ENCODE measurements at regions not wholly inside any gene's neighbourhood (a gene's known extent, or its start where the extent isn't known, plus 50 kb on each side); places are given as distances from the start of the nearest gene placed in this dataset.

DNA sequence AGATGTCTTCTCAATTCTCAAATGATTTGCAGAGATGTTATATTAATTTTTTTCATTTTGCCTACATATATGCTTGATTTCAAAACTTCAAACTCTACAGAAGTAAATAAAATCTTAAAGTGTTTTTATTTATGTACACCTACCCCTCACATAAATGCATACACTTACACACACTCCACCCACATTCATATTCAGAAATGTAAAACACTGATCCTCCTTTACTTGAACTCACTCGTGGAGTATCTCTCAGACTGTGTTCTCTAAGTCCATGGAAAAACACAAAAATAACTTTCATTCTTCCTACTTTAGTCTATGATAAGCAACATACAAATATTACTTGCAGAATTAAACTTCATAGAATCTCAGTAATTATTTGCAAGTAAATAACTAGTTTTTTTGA, 209.1 kb upstream of the RBMS1 start:
- no peak for DNase-seq
- intact Hi-C loops (cut with DNase I): no loop called here

DNA sequence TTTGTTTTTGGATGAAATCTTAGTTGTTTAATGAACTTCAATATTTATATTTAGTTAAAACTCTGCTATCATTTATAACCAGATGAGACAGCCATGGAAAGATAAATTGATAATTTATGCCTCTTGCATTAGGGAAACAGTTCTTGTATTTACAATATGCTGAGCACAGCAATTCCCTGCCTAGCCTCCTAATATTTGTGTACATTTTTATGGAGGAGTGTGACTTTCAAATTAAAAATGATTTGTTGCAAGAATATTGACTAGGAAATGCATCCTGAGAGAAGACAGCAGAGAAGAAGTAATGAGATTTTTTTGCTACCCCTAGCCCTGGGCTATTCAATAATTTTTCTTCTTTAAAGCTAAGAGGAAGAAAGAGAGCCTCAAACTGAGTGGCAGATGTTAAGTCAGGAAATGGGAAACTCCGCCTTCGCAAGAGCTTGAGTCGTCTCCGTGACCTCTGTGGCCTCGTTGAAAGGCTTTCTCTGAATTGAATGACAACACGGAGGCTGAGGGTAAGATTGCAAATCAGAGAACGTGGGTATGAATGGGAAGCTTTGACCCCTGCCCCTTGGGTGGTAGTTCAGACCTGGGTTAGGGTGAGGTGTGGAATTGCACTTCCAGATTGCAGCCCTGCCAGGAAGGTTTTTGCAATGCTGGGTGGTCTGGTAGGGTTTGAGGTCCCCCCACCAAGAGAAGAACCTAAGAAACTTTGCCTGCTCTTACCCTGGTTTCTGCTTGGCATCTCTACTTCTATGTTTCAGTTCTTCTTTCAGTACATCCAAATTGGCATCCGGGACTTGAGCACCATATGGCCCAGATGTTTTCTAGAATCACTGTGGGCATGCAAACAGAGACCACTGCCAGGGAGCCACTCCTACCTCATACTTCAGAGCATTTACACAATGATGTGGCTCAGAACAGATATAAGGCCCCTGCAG, 210.3 kb upstream of the RBMS1 start:
- intact Hi-C loops (cut with DNase I): no loop called here
- DNase-seq: peak in 3 of 42 donors; percentile 1 to 7 (median 3)

DNA sequence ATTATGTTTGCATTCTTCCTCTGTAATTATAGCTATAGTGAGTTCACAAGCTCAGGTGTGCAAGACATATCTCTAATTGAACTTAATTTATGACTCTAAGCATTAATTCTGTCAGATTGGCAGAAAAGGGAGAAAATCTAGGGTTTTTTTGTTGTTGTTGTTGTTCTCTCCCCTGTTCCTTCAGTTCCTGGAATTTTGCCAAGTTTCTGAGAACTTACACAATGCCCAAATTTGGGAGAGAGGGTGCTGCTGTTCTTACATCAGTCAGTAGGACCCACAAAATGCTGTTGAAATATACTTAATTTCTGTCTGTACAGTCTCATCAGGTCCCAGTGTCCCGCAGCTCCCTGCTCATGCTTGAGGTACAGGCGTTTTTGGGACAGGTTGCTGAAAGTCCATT, 221.8 kb upstream of the RBMS1 start:
- DNase-seq: no peak
- intact Hi-C loops (cut with DNase I): no loop called here

DNA sequence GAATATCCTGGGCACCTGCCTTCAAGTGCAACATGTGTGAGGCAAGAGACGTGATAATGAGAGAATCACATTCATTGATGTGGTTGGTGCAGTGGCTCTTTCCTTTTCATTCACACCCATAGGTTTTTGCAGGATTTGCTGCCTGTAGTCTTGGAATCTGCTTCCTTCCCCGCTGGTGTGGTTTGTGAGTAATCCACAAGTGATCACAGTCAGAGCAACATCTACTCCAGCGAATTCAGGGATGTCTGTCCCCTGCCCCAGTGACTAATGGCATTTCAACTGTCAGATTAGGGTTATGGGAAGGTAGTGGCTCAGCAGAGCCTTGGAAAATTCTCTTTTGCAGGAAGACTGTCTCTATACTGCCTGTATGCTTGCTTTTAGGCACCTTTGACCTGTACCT, 225.5 kb upstream of the RBMS1 start:
- no peak for DNase-seq
- intact Hi-C loops (cut with DNase I): no loop called here

DNA sequence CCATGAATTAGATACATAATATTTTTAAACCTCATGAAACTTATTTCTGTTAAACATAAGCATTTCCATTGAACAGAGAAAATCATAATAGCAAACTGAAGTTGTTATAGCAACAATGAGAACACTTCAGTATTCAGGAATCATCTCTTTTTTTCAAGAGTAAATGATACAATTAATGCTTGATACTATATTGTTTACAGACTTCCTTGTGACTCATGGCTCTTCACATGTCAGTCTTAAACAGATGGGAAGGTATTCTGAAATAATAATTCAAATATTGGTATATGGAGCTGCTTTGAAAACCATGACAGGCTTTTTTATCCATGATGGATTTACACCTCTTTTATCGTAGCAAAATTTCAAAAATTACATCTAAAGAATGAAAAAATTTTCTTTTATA, 226.5 kb upstream of the RBMS1 start:
- intact Hi-C loops (cut with DNase I): no loop called here

DNA sequence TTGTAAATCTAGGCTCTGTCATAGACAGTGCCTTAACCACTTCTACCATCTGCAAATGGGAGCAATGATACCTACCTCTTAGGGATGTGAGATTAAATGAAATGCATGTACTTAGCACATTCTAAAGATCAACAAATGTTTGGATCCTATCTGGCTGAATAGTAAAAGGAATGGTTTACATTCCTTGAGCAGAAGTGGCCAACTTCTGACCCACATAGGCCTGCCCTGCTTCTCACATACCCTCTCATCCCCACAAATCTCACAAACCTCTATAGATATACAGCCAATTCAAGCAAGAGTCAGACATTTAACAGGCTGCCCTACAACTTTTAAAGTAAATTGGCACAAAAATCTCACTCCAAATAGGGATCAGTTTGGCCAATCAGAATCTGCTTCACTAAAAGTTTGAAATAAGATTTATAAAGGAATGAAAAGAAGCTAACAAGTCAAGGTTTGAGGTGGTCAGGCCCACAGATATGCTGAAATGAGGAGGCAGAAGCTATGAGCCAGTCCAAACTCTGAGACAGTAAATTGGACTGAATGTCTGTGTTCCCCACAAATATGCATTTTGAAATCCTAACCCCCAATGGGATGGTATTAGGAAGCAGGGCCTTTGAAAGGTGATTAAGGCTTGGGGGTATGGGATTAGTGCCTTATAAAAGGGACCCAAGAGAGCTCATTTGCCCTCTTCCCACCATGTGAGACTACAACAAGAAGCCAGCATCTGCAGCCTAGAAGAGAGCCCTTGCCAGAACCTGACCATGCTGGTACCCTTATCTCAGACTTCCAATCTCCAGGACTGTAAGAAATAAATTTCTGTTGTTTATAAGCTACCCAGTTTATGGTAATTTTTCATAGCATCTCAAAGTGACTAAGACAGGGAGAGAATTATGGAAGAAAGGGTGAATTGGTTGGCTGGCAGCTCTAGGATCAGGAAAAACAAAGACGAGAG, 227.8 kb upstream of the RBMS1 start:
- no peak for DNase-seq
- intact Hi-C loops (cut with DNase I): no loop called here

More for the DNA sequence above, 226.5 kb upstream of the RBMS1 start:
- no peak for DNase-seq

DNA sequence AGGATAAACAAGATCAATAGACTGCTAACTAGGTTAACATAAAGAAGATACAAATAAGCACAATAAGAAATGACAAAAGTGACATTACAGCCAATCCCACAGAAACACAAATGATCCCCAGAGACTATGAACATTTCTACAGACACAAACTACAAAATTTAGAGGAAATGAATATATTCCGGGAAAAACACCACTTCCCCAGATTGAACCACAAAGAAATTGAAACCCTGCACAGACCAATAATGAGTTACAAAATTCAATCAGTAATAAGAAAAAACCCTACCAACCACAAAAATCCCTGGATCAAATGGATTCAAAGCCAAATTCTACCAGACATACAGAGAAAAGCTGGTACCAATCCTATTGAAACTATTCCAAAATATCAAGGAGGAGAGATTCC, 232.4 kb upstream of the RBMS1 start:
- intact Hi-C loops (cut with DNase I): no loop called here
- DNase-seq: no peak

DNA sequence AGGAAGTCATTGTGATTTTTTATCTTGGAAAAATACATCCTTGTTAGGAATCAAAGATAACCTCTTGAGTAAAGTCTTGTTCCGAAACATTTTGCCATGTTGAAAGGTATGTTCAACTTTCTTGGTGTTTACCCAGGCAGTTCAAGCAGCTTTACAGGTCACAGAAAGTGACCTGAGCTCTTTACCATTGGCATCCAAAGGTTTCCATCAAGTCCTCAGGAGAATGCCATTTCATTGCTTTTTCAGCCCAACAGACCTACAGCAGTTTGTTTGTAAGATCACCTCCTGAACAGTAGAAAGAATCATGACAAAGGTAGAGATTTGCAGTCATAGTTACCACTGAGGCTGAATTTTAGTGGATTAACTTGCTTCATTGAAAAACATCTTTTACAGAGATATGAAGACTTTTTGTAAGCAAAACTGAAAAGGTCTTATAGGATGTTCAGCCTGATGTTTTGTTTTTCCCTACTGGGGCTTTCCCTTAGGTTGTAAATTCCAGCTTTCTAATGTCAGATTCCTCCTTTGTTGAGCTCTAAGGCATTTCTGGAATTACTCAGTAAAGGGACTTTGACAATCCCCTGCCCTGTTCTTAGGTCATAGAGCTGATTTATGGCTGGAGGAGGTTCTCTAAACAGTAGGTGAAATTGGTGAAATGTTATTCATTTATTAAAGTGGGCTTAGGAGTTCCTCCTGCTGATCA, 236.8 kb upstream of the RBMS1 start:
- intact Hi-C loops (cut with DNase I): no loop called here

DNA sequence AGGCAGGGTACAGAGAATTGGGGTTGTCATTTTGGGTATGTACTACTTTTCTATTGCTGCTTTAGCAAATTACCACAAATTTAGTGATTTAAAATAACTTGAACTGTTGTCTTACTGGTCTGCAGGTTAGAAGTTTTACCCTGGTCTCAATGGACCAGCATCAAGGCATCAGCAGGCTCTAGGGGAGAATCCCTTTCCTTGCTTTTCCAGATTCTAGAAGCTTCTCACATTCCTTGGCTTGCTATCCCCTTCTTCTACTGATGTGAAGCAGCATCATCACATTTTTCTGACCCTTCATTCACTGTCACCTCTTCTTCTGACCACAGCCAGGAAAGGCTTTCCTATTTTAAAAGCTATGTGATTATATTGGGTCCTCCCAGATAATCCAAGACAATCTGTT, 237.8 kb upstream of the RBMS1 start:
- intact Hi-C loops (cut with DNase I): no loop called here
- DNase-seq: no peak

More for the DNA sequence above, 236.8 kb upstream of the RBMS1 start:
- no peak for DNase-seq

DNA sequence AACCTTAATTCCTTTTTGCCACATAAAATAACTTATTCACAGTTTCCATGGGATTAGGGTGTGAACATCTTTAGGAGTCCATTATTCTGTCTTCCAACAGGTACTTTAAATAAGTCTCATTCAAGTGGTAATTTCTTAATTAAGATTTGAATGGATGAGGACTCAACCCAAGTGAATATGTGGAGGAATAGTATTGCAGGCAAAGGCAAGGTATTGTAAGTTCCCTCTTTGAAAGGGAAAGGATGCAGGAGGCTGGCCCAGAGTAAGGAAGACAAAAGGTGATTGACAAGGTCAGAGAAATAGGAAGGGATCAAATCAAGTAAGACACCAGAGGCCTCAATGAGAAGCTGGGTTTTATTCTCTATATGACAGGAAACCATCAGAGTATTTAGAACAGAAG, 238.2 kb upstream of the RBMS1 start:
- no peak for DNase-seq
- intact Hi-C loops (cut with DNase I): no loop called here

DNA sequence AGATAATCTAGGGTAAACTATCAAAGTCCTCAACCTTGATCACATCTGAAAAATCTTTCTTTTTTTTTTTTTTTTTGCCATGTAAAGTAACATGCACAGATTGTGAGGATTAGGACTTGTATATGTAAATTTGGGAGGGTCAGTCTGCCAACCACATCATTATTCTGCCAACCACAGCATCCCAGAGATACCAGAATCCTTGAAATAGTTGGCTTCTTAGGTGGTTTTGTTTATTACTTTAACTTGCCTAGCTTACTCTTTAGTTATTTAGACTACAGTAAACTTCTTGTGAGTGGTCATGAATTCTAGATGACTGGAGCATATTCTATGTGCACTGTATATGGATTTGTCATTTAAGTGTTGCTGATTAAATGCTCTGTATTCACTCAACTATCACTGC, 242.1 kb upstream of the RBMS1 start:
- no peak for DNase-seq

DNA sequence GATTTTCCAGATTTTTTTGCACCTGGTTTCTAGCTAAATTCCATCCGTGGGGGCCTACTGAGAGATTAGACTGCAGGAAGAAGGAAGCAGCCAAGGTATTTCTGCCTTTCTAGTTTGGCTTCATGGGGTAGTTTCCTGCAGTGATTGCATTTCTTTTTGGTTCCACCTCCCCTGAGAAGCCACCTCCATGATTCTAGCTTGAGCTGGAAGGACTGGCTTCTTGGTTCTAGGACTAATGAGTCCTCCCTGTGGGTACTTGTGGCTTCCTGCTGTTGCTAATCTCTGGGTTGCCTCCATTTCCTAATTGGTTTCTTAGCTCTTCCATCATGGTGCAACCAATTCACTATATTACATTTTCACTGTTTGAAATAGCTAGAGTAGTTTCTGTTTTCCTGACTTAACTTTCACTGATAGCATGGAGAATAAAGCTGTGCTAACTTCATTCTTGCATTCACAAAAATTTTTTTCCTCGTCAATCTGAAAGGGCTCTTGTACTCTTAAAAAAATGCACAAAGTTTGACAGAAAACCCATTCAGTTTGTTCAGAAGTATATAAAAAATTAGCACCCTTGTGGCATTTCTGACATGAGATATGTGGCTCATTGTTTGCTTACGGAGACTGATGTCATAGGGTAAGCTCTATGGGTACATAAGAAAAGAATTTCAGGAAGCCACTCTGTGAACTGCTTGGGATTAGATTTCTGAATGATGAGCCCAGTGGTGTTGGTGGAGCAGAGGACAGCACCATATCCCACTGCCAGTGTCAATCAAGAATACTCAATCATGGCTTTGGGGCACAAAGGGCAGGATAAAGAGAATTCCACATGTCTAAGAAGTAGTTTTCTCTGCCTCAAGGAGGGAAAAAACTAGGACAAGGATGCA, 242.8 kb upstream of the RBMS1 start:
- intact Hi-C loops (cut with DNase I): no loop called here
- DNase-seq: peak in 4 of 42 donors; percentile 5 to 38 (median 10)

More for the DNA sequence above, 242.1 kb upstream of the RBMS1 start:
- intact Hi-C loops (cut with DNase I): no loop called here

DNA sequence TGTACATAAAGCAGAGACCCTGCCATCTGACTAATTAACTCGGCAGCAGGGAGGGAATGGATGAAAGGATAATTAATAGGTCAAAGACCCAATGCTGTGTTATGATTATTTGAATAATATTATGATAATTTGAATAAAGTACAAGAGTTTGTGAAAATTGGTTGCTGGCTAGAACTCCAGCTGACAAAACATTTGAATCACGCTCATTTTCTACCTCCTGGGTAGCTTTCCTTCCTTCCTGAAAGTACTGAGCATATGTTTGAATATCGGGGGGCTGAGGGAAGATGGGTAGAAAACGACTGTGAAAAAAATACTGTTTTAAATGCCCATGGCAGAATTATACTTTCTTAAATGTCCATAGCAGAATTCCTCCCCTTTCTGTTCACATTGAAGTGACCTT, 243.6 kb upstream of the RBMS1 start:
- DNase-seq: no peak
- intact Hi-C loops (cut with DNase I): no loop called here

DNA sequence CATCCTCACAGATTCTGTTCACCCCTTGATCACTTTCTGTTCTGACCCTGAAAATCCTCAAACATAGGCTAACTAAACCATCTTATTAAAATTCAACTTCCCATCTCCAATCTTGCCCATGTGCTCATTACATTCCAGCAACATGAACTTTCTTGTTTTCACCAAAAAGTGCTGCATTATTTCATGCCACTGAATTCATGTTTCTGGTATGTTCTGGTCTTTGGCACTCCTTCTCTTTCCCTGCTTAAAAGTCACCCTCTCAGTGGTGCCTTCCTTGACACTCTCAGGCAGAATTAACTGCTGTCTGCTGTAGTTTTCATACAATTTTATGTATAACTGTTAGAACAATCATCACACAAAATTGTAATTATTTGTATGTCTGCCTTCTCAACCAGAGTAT, 247.7 kb upstream of the RBMS1 start:
- no peak for DNase-seq
- intact Hi-C loops (cut with DNase I): no loop called here

DNA sequence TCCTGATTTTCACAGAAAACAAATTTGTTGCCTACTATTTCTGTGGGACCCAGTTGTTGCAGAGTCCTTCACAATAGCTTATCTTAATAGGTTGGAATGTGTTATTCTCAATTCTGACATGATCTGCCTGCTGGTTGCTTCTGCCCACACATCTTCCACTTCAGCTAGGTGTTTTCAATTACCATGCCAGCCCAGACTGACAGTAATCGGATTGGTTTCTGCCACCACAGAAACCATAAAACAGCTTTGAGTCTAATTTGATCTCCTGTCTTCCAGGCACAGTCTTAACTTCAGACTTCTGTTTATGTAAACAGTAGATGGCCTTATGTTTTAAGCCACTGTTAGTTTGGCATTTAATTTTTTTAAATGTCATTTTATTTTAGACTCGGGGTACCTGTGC, 248.2 kb upstream of the RBMS1 start:
- intact Hi-C loops (cut with DNase I): no loop called here
- DNase-seq: peak in 3 of 42 donors; percentile 6 to 28 (median 18)

DNA sequence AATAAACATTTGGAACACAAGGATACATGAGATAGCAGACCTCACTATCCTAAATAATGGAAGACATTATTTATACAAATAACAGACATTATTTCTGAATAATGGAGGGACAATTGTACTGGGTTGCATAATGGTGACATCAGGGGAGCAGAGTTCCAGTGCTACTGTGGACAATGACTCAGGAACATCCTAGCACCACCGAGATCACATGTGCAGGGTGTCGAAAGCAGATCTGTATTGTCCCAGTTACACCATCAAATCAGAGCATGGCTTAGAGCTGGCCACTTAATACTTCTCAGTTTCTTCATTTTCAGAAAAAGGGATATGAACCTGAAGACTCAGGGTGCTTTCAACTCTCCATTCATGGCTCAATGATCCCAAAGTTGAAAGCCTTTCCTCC, 249.1 kb upstream of the RBMS1 start:
- intact Hi-C loops (cut with DNase I): no loop called here
- DNase-seq: no peak

DNA sequence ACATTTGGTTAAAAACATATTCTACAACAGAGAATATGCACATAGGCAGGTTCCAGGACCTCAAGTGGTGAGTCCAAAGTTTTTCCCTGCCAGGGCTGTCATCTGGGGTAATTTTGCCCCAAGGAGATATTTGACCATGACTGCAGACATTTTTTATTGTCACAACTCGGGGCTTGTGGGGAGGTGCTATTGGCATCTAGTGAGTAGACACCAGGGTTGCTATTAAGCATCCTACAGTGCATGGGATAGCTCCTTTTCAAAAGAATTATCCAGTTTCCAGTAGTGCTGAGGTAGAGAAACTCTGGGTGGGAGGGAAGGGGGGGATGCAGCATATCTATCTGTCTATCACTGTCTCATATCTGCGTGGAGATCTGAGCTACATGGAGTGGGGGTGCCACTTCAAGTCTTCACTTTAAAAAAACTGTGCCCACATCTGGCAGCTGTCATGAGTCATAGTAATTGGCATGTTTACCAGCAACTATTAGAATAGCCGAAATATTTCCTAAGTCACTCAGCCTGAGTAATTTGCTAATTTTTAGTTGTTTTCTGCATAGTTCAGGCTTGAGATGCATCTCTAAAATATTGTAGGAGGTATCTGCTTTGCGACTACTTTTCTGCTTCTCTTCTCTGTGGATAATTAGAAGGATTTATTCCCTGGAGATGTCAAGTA, 254.0 kb upstream of the RBMS1 start:
- intact Hi-C loops (cut with DNase I): no loop called here
- peak in 26 of 42 donors; percentile 4 to 74 (median 36) for DNase-seq

DNA sequence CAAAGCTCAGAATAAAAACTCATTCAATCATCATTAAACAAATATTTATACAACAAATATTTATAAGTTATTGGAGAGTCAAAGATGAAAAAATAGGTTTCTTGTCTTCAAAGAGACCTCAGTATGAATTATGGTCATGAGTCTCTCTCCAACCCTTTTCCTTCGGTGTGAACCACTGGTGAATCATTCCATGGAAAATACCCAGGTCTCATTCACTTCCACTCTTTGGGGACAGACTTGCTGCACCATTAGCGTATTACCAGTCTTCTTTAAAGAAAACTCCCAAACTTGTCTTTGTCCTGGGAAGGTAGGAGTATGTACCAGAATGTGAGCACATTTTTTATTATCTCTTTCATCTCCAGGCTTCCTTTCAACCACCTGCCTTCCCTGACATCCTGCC, 257.4 kb upstream of the RBMS1 start:
- no peak for DNase-seq
- intact Hi-C loops (cut with DNase I): no loop called here

Data from head of caudate nucleus (tissue), 42 donors.